GM12878 (cell line): ENCODE measurements at regions not wholly inside any gene's neighbourhood (a gene's known extent, or its start where the extent isn't known, plus 50 kb on each side); places are given as distances from the start of the nearest gene placed in this dataset.

Experiments used
- CTCF ChIP-seq, 3 experiments: IDR thresholded peaks in 2 of 3; conservative IDR thresholded peaks in 1 of 3; 2 replicates each; pipeline ENCODE4 v1.5.1; 2011; ENCODE audit warnings: low read depth in 3 of 3, low read length in 3 of 3, mild to moderate bottlenecking in 3 of 3, control low read depth in 2 of 3, moderate library complexity in 2 of 3, inconsistent platforms in 1 of 3, mixed read lengths in 1 of 3; ENCODE audit not compliant: control insufficient read depth in 2 of 3, insufficient read depth in 1 of 3; ENCODE audit errors: extremely low read depth in 1 of 3
- E2F4 ChIP-seq: IDR thresholded peaks from 2 replicates; pipeline ENCODE4 v1.6.1; 2012; ENCODE audit warnings: low read depth, low read length, improper control_type of control experiment
- ZNF274 ChIP-seq: IDR thresholded peaks from one replicate; pipeline ENCODE4 v1.8.0; 2011; ENCODE audit not compliant: insufficient read length, insufficient read depth
- ZZZ3 ChIP-seq: IDR thresholded peaks from 2 replicates; pipeline ENCODE4 v1.6.1; 2011; ENCODE audit warnings: low read depth; ENCODE audit not compliant: control insufficient read depth, insufficient read length

DNA sequence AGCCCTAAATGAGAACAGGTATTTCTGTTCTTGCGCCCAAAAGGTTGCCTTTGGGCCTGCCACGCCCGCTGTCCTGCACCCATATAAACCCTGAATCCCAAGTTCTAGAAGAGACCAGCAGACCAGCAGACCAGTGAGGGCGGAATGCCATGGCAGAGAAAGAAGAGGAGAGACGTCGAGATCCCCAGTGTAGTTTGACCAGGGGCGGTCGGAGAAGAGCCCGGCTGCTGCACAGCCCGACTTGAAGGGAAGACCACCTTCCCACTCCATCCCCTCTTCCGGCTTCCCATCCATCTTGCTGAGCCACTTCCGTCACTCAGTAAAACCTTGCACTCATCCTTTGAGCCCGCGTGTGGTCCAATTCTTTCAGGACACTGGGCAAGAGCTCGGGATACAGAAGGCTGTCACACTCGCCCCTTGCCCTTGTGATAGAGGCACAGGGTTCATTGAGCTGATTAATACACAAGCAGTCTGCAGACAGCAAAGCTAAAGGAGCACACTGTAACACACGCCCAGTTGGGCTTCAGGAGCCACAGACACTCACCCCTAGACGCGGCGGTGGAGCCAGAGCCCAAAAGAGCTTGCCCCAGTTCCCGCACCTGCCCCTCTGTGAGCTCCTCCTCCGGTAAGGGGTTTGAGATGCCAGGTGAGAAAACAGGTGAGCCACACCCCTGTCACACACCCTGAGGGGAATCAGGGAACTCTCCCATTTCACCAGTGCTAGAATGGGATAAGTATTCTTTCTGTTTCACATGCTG lies 230.8 kb downstream of the PCDH10 start:
- TF ChIP-seq CTCF (IDR thresholded peaks at IDR 0.05 in 2 of 3, conservative IDR thresholded peaks at IDR 0.05 in 1 of 3; ENCODE audit: control insufficient read depth in 2 of 3, extremely low read depth in 1 of 3, insufficient read depth in 1 of 3, low read depth in 3 of 3, low read length in 3 of 3), result no peak
- TF ChIP-seq ZZZ3, result no peak
- TF ChIP-seq E2F4, result no peak
- no peak for TF ChIP-seq ZNF274
